HG03558 (cell line): ENCODE measurements at regions not wholly inside any gene's neighbourhood (a gene's known extent, or its start where the extent isn't known, plus 50 kb on each side); places are given as distances from the start of the nearest gene placed in this dataset.

Experiments used
- ATAC-seq: cut with Tn5 transposase; IDR thresholded peaks from one replicate; pipeline ENCODE4 v1.9.1; 2021; ENCODE audit warnings: moderate number of reproducible peaks; ENCODE audit not compliant: unreplicated experiment; ENCODE audit errors: extremely low read depth

DNA sequence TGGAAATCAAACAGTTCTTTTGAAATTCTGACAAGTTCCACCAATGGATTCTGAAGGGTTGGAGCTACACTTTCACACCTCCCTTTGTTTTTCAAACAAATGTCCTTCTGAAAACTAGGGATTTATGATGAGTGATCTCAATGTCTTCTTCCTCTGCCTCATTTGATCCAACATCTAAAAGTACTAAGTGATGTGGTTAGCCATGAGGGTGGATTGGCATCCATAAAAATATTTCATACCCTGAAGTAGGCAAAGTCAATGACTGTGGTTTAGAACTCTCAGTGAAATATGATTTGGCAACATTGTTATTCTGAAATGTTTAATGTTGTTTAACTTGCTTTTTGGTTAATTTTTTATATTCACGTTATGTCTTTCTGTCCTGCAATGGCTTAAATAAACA lies 136.9 kb downstream of the MBL2 start:
- no peak for ATAC-seq

DNA sequence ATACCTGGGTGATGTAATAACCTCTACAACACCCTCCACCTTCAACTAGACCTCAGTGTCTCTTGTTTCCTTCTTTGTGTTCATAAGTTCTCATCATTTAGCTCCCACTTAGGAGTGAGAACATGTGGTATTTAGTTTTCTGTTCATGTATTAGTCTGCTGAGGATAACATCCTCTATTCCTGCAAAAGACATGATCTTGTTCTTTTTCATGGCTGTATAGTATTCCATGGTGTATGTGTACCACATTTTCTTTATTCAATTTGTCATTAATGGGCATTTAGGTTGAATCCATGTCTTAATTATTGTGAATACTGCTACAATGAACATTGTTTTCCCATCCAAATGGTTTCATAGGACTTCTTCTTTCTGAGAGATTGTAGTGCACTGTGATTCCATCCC lies 135.7 kb downstream of the MBL2 start:
- no peak for ATAC-seq

DNA sequence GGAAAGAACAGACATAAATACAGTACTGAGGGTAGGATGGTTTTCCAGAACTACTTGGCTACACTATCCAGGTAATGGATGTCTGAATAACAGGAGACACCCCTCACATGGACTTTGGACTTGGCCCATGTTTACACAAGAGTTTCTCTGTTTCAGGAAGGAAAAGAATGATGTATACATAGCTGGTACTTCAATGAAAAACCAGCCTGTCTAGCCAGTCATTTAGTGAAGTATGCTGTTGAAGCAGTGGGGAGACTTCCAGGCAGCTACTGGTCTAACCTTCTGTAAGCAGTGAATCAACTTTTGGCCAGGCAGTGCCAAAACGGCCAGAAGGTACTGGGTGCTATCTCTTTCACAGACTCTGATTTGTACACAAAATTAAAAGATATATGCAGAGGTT lies 135.0 kb downstream of the MBL2 start:
- no peak for ATAC-seq

DNA sequence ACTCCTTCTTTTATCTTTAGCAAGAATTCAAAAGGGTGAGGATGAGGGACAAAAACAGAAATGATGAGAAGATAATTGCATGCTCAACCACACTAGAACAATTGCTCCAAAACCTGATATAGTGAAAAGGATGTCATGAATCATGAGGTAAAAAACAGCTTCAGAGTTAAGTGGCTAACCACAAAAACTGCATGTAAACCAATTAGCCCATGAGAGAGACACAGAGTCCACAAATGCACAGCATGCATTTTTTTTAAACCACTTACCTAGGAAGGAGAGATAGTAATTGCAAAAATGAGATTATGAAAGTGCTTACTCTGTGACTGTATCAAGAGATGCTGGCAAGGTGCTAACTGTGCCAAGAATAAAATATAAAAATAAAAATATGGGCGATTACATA lies 132.9 kb downstream of the MBL2 start:
- ATAC-seq, result no peak

DNA sequence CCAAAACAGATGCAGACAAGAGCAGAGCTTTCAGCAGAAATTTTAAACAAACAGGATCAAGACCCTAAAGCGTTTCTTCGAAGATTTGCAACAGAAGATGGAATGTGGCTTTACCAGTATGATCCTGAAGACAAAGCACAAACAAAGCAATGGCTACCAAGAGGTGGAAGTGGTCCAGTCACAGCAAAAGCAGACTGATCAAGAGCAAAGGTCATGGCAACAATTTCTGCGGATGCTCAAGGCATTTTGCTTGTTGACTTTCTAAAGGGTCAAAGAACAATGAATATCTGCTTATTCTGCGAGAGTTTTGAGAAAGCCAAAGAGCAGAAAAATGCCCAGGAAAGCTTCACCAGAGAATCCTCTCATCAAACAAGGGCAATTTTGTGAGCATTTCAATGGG lies 130.4 kb downstream of the MBL2 start:
- no peak for ATAC-seq

DNA sequence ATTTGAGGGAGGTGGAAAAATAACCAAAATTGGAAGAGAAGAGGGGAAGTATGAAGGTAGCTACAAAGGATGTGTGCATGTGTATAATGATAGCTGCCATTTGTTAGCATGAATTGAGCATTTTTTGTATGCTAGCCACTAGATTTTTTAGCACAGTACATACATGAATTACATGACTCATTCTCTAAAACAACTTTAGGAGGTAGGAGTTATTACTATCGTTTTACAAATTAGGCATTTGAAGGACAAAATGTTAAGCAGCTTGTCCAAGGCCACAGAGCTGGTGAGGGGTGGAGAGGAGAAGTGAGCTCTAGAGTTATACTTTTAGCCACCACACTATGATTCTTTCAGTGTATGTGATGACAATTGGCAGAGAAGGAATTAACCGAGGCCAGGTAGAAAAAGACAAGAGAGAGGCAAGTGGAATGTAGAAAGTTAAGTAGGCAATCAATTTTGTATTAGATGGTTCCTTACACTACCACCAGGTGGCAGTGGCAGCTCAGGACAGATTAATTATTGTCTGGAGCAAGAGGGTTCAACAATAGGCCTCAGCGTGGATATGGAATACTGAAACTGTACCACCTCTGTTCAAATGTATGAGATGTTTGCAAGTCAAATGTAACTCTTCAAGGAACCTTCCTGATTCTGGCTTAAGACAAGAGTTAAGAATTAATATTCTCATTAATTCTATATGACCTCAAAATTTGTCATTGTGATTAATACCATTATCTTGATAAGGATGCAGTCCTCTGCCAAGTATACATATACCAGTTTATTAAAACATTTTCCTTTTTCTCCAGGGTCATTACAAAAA lies 128.0 kb downstream of the MBL2 start:
- ATAC-seq, result peak; percentile 79

DNA sequence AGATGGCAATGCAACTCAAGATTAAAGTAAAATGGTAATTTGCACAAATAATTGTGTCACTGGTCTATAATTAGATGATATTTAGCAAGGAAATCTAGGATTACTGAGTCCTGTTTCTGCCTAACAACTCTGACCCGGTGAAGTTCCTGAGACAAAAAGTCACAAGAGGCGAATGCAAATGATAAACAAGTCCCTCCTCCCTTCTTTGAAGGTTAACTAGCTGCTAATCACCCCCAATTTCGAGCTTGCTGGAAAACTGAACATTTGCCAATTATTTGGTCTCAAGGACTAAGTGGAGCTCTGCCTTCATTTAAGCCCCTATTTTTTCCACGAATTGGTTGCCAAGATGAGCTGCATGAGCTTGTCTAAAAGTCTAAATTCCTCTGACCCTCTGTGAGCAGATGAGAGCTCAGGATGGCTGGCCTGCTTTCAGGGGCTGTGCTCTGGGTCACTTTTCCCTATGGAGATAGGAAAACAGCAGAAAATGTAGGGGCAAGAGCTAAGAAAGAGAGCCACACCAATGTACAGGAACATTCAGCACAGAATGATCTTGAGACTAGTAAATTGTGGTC lies 127.3 kb downstream of the MBL2 start:
- no peak for ATAC-seq

DNA sequence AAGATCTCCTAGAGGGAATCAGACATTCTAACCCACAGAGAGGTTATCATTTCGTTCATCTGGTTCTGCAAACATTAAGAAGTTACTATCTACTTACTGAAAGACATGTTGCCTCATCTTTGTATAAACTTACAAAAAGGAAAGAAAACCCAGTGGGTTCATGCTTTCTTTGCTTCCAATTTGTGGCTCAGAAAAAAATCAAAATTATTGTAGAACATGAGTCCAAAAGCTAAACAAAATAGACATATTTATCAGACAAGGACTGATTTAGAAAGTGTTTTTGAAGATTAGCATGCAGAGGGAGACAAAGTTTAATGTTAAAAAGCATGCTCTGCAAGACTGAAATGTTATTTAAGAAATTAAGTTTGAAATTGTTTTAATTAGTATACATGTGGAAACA lies 123.1 kb downstream of the MBL2 start:
- ATAC-seq, result no peak

DNA sequence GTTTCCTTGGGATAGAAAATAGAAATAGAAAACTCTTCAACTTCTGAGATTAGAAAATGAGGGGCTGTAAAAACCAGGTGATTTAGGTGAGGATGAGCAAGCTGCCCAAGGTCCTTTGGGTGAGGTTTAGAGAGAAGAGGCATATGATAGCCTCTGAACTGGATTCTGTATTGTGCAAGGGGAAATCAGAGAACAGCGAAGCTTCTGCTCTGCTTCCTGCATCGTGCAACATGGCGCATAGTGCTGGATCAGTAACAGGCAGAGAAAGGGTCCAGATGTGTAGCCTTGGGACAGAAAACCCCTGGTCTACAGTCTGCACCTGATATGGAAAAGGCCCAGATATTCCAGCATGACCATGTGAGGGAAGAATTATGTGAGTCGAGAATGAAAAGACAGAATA lies 121.7 kb downstream of the MBL2 start:
- no peak for ATAC-seq

DNA sequence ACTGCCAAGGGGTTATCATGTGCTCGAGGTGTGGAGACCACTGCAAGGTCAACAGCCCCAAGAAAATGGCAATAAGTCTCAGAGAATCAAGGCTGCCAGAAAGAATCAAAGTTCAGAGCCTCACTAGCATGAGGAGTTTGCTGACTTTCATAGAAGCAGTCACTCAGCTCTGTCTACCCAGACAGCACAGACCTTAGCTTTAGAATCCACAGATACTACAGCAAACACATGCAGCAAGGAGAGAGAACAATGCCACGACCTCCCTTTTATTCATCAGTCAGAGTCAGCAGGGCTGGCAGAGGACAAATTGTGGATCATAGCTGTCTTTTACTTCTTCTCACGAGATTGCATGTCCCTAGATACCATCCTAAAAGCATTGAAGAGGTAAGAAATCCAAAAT lies 121.3 kb downstream of the MBL2 start:
- no peak for ATAC-seq

DNA sequence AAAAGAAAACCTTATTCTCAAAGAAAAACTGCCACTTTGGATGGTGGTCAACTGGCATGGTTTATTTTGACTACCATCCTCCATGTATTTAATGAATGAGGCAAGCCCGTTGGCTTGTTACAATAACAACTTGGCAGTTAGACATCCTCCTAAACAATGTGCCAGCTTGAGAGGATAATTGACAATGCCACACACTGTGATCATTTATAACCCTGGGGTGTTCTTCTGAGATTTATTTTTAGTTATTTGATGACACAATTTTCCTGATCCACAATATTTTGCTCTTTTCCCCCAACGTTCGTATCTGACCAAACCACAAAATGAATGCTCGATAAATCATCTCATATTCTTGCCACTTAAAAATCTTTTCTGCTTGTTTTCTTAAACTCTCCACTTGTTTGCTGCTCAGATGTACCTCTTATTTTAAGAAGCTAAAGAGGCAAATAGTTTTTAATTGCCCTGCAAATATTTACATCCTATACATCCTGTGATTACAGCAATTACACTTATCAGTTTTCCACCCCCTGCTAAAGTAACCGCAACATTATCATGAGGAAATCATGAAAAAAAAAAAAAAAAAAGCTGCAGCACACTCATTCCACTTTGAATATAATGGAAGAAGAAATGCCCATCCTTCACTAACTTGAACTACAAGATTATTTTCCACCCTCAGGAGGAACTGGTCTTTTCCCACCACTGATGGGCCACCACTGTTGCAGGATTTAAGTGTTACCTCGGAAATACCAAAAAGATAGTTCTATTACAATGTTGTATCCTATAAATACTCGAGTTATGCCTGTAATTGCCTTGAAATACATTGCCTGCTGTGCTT lies 119.9 kb downstream of the MBL2 start:
- no peak for ATAC-seq

DNA sequence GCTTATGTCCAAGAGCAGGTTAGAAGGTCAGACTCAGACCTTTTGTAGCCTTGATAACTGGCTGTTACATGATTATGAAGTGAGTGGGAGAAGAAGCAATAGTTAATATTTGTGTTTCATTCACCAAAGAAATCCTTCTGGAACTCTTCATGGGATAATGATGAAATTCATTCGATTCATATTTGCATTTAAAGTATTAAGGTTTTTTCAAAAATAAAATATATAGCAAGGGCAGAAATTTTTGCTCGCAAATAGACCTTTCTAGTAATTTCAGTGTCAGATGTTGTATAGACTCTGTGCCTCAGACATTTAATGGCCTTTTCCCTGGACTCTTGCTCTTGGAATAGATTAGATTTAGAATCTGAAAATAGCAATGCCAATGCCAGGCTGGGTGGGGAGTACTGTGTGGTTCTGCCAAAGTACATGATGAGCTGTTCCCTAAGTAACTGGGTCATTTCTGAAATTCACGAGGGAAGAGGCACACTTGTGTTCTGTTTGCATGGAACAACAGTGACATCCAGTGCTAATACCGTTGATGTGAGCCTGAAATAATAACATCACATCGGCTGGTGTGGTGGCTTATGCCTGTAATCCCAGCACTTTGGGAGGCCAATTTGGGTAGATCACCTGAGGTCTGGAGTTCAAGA lies 119.2 kb downstream of the MBL2 start:
- no peak for ATAC-seq

DNA sequence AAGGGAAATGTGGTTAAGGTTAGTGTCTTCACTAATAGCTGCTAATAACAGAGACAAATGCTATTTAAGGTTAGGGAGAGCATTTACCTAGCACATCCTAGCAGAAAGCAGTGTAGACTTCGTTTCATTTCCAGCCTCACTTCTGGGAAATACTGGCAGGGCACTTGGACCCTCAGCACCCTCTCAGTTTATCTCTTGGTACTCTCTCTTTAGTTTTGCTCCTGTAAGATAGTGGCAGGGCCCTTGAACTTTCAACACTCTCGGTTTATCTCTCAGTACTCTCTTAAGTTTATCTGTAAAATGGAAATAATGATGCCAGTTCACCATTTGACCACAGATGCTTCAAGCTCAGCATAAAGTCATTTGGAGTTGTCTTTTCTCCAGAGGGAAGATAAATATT lies 118.4 kb downstream of the MBL2 start:
- ATAC-seq, result no peak

DNA sequence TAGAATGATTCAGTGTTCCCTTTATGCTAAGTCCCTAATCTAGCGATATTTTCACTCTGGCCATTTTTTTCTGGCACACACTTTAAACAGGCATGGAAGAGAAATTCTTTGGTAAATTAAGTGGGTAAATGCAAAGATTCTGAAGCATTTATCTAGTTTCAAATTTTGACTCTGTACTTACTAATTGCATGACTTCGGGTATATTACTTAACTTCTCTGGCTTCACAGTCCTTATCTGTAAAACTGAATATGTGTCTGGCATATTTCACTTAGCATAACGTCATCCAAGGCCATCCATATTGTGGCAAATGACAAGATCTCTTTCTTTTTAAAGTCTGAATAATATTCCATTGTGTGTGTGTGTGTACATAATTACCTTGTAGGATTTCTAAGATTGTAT lies 114.5 kb downstream of the MBL2 start:
- ATAC-seq, result no peak

DNA sequence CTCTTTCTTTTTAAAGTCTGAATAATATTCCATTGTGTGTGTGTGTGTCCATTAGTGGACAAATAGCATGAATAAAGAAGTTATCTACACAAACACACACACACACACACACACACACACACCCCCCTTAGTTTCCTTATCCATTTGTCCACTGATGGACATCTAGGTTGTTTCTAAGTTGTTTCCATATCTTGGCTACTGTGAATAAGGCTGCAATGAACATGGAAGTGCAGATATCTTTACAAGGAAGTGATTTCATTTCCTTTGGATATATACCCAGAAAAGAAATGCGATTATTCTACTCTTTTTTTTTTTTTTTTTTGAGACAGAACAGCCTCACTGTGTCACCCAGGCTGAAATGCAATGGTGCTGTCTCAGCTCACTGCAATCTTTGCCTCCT lies 113.5 kb downstream of the MBL2 start:
- no peak for ATAC-seq

DNA sequence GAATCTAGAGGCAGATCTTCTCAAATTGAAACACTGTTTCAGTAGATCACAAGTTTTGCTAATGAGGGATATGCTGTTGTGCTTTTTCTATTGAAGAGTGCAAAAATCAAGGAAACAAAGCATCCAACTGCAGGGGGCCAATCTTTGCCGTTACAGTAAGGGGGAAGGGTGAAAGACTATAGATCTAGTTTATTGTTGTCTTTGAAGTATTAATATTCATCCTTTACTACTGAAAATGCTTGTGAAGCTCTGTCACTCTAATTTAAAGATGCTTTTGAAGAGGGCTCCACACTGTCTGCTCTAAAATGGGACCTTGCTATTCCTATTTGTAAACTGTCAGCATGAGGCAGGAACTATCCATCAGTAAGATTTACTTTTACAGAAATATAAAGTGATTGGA lies 110.3 kb downstream of the MBL2 start:
- ATAC-seq, result no peak

DNA sequence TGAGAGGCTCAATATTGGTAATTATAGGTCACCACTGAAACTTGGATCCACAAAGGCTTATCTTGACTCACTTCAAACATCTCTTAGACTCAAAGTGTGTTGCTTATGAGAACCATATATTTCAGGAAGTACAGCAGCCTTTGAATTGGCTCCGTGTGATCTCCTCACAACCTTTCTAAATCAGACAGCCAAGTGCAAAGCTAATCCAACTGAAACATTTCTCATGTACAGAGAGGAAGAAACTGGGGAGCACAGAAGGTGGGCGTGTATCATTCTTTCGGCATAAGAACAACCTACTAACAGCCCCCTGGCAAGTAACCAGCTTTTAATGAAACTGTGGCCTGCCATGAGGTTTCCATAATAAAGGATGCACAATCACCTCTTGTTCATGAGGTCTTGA lies 109.4 kb downstream of the MBL2 start:
- ATAC-seq, result no peak

DNA sequence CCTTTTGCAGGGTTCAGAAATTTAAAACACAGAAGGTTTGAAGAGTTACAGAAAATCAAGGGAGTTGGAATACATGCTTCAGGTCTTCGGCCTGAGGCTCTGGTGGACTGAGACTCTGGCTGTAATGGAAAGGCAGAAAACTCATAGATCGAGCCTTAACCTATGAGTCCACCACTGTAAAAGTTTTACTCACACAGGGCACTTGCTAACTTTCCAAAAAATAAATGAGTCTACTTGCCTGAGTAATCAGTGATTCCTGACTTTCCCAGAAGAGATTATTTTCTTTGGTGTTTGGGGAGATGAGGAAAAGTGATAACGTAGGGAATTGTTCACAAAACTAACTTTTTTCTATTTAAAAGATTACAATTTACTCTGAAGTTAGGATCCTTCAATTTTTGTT lies 108.0 kb downstream of the MBL2 start:
- ATAC-seq, result no peak

DNA sequence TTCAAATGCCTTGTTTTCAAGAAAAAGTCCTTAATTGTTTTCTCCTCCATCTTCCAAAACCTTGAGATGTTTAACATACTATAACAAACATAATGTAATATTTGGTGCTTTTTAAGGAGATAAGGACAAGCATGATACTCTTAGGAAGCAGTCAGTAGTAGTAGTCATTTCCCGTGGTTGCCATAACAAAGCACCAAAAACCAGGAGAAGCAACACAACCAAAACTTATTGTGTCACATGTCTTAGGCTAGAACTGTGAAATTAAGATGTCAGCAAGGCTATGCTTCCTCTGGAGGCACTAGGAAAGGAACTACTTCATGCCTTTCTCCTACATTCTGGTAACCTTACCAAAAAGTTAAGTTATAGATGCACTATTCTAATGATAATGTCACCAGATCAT lies 106.8 kb downstream of the MBL2 start:
- ATAC-seq, result no peak

DNA sequence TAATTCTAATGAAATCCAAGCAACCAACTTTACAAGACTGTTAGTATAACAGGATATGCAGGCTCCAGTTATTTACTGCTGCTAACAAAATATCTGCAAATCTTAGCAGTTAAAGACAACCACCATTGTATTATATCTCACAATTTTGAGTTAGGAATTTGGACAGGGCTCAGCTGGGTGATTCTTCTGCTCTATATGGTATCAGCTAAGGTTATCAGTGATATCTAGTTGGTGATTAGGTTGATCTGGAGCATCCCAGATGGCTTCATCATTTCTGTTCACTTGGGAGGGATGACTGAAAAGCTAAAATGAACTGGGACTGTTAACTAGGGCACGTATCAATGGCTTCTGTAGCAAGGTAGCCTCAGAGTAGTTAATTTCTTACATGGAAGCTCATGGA lies 105.7 kb downstream of the MBL2 start:
- ATAC-seq, result no peak

DNA sequence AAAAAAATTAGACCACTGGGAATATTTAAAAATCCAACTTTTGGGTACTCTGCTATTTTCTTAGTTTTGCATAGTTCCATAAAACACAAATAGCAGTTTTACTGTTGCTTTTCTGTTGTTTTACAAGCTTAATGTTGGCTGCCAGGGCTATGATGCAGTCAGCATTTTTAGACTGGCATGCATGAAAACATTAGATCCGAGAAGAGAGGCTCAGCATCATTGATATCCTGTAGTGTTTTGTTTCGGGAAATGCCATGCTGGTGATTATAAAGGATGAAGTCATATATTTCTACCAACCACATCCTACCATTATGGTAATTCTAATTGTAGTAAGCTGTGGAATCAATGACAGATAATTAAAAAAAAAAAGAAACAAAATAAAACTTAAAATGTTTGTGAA lies 104.6 kb downstream of the MBL2 start:
- no peak for ATAC-seq
